WTC11 (cell line): ENCODE measurements at regions not wholly inside any gene's neighbourhood (a gene's known extent, or its start where the extent isn't known, plus 50 kb on each side); places are given as distances from the start of the nearest gene placed in this dataset.

Experiments used
- ATAC-seq: fragments of 200-7000 bp; cut with Tn5 transposase; 2 replicates; pipeline ENCODE4 v1.10.0; 2021; ENCODE audit warnings: mild to moderate bottlenecking, moderate library complexity
- CTCF ChIA-PET: fragments of 300-600 bp; sonication (Branson Sonifier 250); formaldehyde crosslinking; loops from one replicate; lab custom pipeline; 2021; ENCODE audit warnings: antibody characterized with exemption; lab: Charles Lee
- POLR2A ChIA-PET: fragments of 350-600 bp; sonication (Branson Sonifier 250); formaldehyde crosslinking; loops from one replicate; lab custom pipeline; 2021; ENCODE audit warnings: antibody characterized with exemption; lab: Charles Lee
- DNase-seq: peaks from one replicate; pipeline ENCODE4 v3.0.0; 2021; ENCODE audit warnings: low spot score
- H3K27ac Mint-ChIP-seq: 2 replicates; pipeline ENCODE4 v1.8.0; 2021; ENCODE audit warnings: mixed read lengths
- H3K27me3 Mint-ChIP-seq: 2 replicates; pipeline ENCODE4 v1.8.0; 2021; ENCODE audit warnings: low read depth, mild to moderate bottlenecking, moderate library complexity, mixed read lengths
- H3K36me3 Mint-ChIP-seq: 2 replicates; pipeline ENCODE4 v1.8.0; 2021; ENCODE audit warnings: mixed read lengths
- H3K4me1 Mint-ChIP-seq: 2 replicates; pipeline ENCODE4 v1.8.0; 2022; ENCODE audit warnings: mixed read lengths
- H3K4me3 Mint-ChIP-seq: 2 replicates; pipeline ENCODE4 v1.8.0; 2021; ENCODE audit warnings: mild to moderate bottlenecking, moderate library complexity, mixed read lengths
- H3K9me3 Mint-ChIP-seq: 2 replicates; pipeline ENCODE4 v1.8.0; 2021; ENCODE audit warnings: mixed read lengths
- GABPB1 ChIP-seq: sonication (generic); formaldehyde crosslinking; IDR thresholded peaks from 2 replicates; pipeline ENCODE4 v1.8.1; 2023; ENCODE audit warnings: mild to moderate bottlenecking, missing genetic modification reagents
- GRHL2 ChIP-seq: fragments of 250-450 bp; sonication (Bioruptor Pico); IDR thresholded peaks from 2 replicates; pipeline ENCODE4 v1.8.0; 2022; ENCODE audit warnings: mild to moderate bottlenecking, moderate library complexity; ENCODE audit not compliant: insufficient replicate concordance, severe bottlenecking
- IRF2 ChIP-seq: sonication (generic); formaldehyde crosslinking; IDR thresholded peaks from 2 replicates; pipeline ENCODE4 v1.8.0; 2022; ENCODE audit warnings: low read depth, missing genetic modification reagents, borderline replicate concordance
- NR2C2 ChIP-seq: sonication (generic); formaldehyde crosslinking; IDR thresholded peaks from 2 replicates; pipeline ENCODE4 v1.8.0; 2022; ENCODE audit warnings: mild to moderate bottlenecking, missing genetic modification reagents
- PRDM15 ChIP-seq: sonication (generic); formaldehyde crosslinking; IDR thresholded peaks from 2 replicates; pipeline ENCODE4 v1.8.0; 2022; ENCODE audit warnings: missing genetic modification reagents
- PRRX2 ChIP-seq: fragments of 250-450 bp; sonication (Bioruptor Pico); IDR thresholded peaks from 2 replicates; pipeline ENCODE4 v1.8.0; 2021; ENCODE audit warnings: mild to moderate bottlenecking
- TCF7 ChIP-seq: sonication (generic); formaldehyde crosslinking; IDR thresholded peaks from 2 replicates; pipeline ENCODE4 v1.8.0; 2022; ENCODE audit warnings: mild to moderate bottlenecking, low read depth, missing genetic modification reagents, moderate library complexity
- TEAD1 ChIP-seq: sonication (generic); formaldehyde crosslinking; IDR thresholded peaks from 2 replicates; pipeline ENCODE4 v1.8.0; 2022; ENCODE audit warnings: mild to moderate bottlenecking, missing genetic modification reagents
- ZBTB21 ChIP-seq: sonication (generic); formaldehyde crosslinking; IDR thresholded peaks from 2 replicates; pipeline ENCODE4 v1.8.1; 2023; ENCODE audit warnings: mild to moderate bottlenecking, missing genetic modification reagents, borderline replicate concordance
- ZNF281 ChIP-seq: sonication (generic); formaldehyde crosslinking; IDR thresholded peaks from 2 replicates; pipeline ENCODE4 v1.8.0; 2023; ENCODE audit warnings: mild to moderate bottlenecking, missing genetic modification reagents
- ZNF512 ChIP-seq: sonication (generic); formaldehyde crosslinking; IDR thresholded peaks from 2 replicates; pipeline ENCODE4 v1.8.1; 2022; ENCODE audit warnings: missing genetic modification reagents, borderline replicate concordance
- TF ChIP-seq, protein P1 (sequence below): fragments of 250-450 bp; sonication (Bioruptor Pico); IDR thresholded peaks from 2 replicates; pipeline ENCODE4 v2.1.2; 2022; ENCODE audit warnings: mild to moderate bottlenecking, moderate library complexity
- TF ChIP-seq, protein P2 (sequence below): sonication (generic); formaldehyde crosslinking; IDR thresholded peaks from 2 replicates; pipeline ENCODE4 v1.8.1; 2022; ENCODE audit warnings: mild to moderate bottlenecking, missing genetic modification reagents, moderate library complexity, borderline replicate concordance
- TF ChIP-seq, protein P3 (sequence below): sonication (generic); formaldehyde crosslinking; IDR thresholded peaks from 2 replicates; pipeline ENCODE4 v1.8.1; 2023; ENCODE audit warnings: mild to moderate bottlenecking, moderate library complexity, missing genetic modification reagents
- TF ChIP-seq, protein P4 (sequence below): sonication (generic); formaldehyde crosslinking; IDR thresholded peaks from 2 replicates; pipeline ENCODE4 v1.8.1; 2023; ENCODE audit warnings: mild to moderate bottlenecking, missing genetic modification reagents

GRCh38 chr2:45115181-45115580, 105.9 kb upstream of the SIX2 start:
- TF ChIP-seq TCF7: no peak
- no peak for TF ChIP-seq IRF2 (CRISPR knock-in tag)
- TF ChIP-seq, protein P1, sequence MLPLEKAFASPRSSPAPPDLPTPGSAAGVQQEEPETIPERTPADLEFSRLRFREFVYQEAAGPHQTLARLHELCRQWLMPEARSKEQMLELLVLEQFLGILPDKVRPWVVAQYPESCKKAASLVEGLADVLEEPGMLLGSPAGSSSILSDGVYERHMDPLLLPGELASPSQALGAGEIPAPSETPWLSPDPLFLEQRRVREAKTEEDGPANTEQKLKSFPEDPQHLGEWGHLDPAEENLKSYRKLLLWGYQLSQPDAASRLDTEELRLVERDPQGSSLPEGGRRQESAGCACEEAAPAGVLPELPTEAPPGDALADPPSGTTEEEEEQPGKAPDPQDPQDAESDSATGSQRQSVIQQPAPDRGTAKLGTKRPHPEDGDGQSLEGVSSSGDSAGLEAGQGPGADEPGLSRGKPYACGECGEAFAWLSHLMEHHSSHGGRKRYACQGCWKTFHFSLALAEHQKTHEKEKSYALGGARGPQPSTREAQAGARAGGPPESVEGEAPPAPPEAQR: no peak
- no peak for TF ChIP-seq PRDM15
- no peak for TF ChIP-seq GRHL2 (CRISPR knock-in tag)
- TF ChIP-seq ZBTB21 (CRISPR knock-in tag): no peak
- TF ChIP-seq NR2C2 (CRISPR knock-in tag): no peak
- no peak for TF ChIP-seq ZNF281 (CRISPR knock-in tag)
- TF ChIP-seq, protein P2, sequence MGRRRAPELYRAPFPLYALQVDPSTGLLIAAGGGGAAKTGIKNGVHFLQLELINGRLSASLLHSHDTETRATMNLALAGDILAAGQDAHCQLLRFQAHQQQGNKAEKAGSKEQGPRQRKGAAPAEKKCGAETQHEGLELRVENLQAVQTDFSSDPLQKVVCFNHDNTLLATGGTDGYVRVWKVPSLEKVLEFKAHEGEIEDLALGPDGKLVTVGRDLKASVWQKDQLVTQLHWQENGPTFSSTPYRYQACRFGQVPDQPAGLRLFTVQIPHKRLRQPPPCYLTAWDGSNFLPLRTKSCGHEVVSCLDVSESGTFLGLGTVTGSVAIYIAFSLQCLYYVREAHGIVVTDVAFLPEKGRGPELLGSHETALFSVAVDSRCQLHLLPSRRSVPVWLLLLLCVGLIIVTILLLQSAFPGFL (CRISPR knock-in tag): no peak
- Mint-ChIP-seq H3K4me3 (no peak overlapping the region), H3K27ac (no peak overlapping the region), H3K4me1 (no peaks in the 10 kb centered on the region), H3K9me3 (peaks cover 14% of the 10 kb centered on the region), H3K27me3 (no peaks in the 10 kb centered on the region; the same call in 1 of the 2 replicates), H3K36me3 (no peaks in the 10 kb centered on the region)
- ATAC-seq: no peak
- ChIA-PET POLR2A (no interaction called here), CTCF (interaction anchor here (1.6 kb wide), 1 partner anchor 24 kb away, joined by 3 read pairs; no protein-coding TSS in a partner anchor)
- no peak for DNase-seq

GRCh38 chr2:45114221-45114955, 105.1 kb upstream of the SIX2 start:
- H3K36me3 Mint-ChIP-seq: no peaks in the 10 kb centered on the region
- no peaks in the 10 kb centered on the region for H3K4me1 Mint-ChIP-seq
- no peak for TF ChIP-seq TEAD1 (CRISPR knock-in tag)
- TF ChIP-seq ZNF512 (CRISPR knock-in tag): no peak
- TF ChIP-seq ZNF281 (CRISPR knock-in tag): no peak
- TF ChIP-seq GABPB1 (CRISPR knock-in tag): no peak
- TF ChIP-seq, protein P3, sequence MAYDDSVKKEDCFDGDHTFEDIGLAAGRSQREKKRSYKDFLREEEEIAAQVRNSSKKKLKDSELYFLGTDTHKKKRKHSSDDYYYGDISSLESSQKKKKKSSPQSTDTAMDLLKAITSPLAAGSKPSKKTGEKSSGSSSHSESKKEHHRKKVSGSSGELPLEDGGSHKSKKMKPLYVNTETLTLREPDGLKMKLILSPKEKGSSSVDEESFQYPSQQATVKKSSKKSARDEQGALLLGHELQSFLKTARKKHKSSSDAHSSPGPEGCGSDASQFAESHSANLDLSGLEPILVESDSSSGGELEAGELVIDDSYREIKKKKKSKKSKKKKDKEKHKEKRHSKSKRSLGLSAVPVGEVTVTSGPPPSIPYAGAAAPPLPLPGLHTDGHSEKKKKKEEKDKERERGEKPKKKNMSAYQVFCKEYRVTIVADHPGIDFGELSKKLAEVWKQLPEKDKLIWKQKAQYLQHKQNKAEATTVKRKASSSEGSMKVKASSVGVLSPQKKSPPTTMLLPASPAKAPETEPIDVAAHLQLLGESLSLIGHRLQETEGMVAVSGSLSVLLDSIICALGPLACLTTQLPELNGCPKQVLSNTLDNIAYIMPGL: no peak
- TF ChIP-seq PRRX2 (CRISPR knock-in tag): no peak
- TF ChIP-seq, protein P4, sequence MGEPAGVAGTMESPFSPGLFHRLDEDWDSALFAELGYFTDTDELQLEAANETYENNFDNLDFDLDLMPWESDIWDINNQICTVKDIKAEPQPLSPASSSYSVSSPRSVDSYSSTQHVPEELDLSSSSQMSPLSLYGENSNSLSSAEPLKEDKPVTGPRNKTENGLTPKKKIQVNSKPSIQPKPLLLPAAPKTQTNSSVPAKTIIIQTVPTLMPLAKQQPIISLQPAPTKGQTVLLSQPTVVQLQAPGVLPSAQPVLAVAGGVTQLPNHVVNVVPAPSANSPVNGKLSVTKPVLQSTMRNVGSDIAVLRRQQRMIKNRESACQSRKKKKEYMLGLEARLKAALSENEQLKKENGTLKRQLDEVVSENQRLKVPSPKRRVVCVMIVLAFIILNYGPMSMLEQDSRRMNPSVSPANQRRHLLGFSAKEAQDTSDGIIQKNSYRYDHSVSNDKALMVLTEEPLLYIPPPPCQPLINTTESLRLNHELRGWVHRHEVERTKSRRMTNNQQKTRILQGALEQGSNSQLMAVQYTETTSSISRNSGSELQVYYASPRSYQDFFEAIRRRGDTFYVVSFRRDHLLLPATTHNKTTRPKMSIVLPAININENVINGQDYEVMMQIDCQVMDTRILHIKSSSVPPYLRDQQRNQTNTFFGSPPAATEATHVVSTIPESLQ (CRISPR knock-in tag): no peak
- H3K4me3 Mint-ChIP-seq: no peak overlapping the region
- H3K27ac Mint-ChIP-seq: no peak overlapping the region
- DNase-seq (no peak), ATAC-seq (no peak)
- H3K9me3 Mint-ChIP-seq: peaks cover 9% of the 10 kb centered on the region
- H3K27me3 Mint-ChIP-seq: no peaks in the 10 kb centered on the region
- ChIA-PET CTCF (interaction anchor here (1.6 kb wide), 1 partner anchor 25 kb away, joined by 3 read pairs; no protein-coding TSS in a partner anchor), POLR2A (no interaction called here)
